Ovary (tissue), 7 donors: ENCODE measurements at regions not wholly inside any gene's neighbourhood (a gene's known extent, or its start where the extent isn't known, plus 50 kb on each side); places are given as distances from the start of the nearest gene placed in this dataset.

ENCODE experiments used
- DNase-seq, 5 donors: peaks; one replicate each; pipeline ENCODE4 v3.0.0-alpha.2; 2019 to 2020
- H3K27ac ChIP-seq, 2 donors: fragments of 200-600 bp; one replicate each; pipeline versions ENCODE4 v1.5.1 to v1.8.0; 2019 to 2022
- H3K27me3 ChIP-seq: fragments of 200-600 bp; one replicate; pipeline ENCODE4 v1.8.0; 2022
- H3K36me3 ChIP-seq: fragments of 200-600 bp; sonication (generic); one replicate; pipeline ENCODE4 v1.5.1; 2019
- H3K4me1 ChIP-seq: one replicate; pipeline ENCODE4 v1.8.1; 2013; ENCODE audit warnings: mild to moderate bottlenecking, moderate library complexity; ENCODE audit not compliant: insufficient read depth
- H3K4me3 ChIP-seq: fragments of 200-600 bp; sonication (generic); one replicate; pipeline ENCODE4 v1.5.1; 2017
- H3K9me3 ChIP-seq, 2 donors: fragments of 200-600 bp in 1 of 2; sonication (generic) in 1 of 2; one replicate each; pipeline versions ENCODE4 v1.5.1 to v1.8.1; 2013 to 2019; ENCODE audit warnings: mild to moderate bottlenecking in 1 of 2, moderate library complexity in 1 of 2
- EP300 ChIP-seq: sonication (generic); formaldehyde crosslinking; IDR thresholded peaks from one replicate; pipeline ENCODE4 v1.6.1; 2017; ENCODE audit warnings: antibody characterized with exemption
- POLR2A ChIP-seq: fragments of 450-650 bp; IDR thresholded peaks from one replicate; pipeline ENCODE4 v1.6.1; 2017; ENCODE audit warnings: antibody characterized with exemption, mild to moderate bottlenecking, moderate library complexity
- WGBS, 3 donors: extraction: QIAGEN DNeasy Blood & Tissue Kit in 1 of 3; methylation state at CpG; one replicate each; pipeline versions ENCODE4 v1.1.5 to v1.1.7; 2013 to 2017; 5-methylcytosine and 5-hydroxymethylcytosine counted together
- intact Hi-C, 4 donors: fragments of 100-400 bp; cut with DNase I; formaldehyde crosslinking; loops; one replicate each; pipeline versions ENCODE4 v1.11.0 to v1.15.1; 2022 to 2023
- TF ChIP-seq, protein P1 (sequence below), 3 donors: fragments of 450-650 bp in 2 of 3; fragments of 200-600 bp in 1 of 3; IDR thresholded peaks; one replicate each; pipeline versions ENCODE4 v1.5.1 to v1.8.0; 2016 to 2022; ENCODE audit warnings: antibody characterized with exemption in 3 of 3, mild to moderate bottlenecking in 1 of 3
- donor health status: DM: no; HTN: no; CAD: no; lungs with moderate emphysema.
- donor health status: DM: no; HTN: no; CAD: no.
- donor health status: Bipolar disorder and iron deficiency.
- donor health status: DM: no; HTN: no; CAD: no.
- donor health status: DM: yes; HTN: yes; CAD: no.

DNA sequence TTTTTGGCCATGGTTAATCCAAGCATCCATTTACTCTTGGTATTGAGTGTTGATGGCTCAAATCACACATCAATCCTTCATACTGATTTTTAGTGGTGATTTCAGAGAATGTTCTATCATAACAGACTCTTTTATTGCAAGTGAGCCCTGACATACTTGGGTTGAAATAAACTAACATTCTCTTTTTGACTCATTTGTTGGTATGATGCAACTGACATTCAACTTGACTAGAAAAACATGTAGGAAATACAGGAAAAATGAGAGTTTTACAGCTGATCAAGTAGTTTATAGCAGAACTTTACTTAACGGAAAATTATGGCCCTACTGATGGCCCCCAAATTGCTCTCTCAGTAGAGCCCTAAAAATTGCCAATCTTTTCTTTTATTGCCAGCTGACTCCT is 173.9 kb upstream of the CD96 start:
- intact Hi-C loops, result no loop called here
- Histone ChIP-seq H3K36me3 (no peaks in the 10 kb centered on the region), H3K27me3 (no peaks in the 10 kb centered on the region), H3K9me3 (no peaks in the 10 kb centered on the region), H3K27ac (no peak overlapping the region), H3K4me1 (no peaks in the 10 kb centered on the region), H3K4me3 (no peak overlapping the region)
- TF ChIP-seq, protein P1, sequence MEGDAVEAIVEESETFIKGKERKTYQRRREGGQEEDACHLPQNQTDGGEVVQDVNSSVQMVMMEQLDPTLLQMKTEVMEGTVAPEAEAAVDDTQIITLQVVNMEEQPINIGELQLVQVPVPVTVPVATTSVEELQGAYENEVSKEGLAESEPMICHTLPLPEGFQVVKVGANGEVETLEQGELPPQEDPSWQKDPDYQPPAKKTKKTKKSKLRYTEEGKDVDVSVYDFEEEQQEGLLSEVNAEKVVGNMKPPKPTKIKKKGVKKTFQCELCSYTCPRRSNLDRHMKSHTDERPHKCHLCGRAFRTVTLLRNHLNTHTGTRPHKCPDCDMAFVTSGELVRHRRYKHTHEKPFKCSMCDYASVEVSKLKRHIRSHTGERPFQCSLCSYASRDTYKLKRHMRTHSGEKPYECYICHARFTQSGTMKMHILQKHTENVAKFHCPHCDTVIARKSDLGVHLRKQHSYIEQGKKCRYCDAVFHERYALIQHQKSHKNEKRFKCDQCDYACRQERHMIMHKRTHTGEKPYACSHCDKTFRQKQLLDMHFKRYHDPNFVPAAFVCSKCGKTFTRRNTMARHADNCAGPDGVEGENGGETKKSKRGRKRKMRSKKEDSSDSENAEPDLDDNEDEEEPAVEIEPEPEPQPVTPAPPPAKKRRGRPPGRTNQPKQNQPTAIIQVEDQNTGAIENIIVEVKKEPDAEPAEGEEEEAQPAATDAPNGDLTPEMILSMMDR (IDR thresholded peaks at IDR 0.05), result no peak
- no peak for TF ChIP-seq EP300
- TF ChIP-seq POLR2A, result no peak
- DNase-seq, result no peak
- whole genome bisulfite sequencing, 3 donors, result 93 to 96% (median 96%) methylated on average over 1 of the region's 1 CpG

DNA sequence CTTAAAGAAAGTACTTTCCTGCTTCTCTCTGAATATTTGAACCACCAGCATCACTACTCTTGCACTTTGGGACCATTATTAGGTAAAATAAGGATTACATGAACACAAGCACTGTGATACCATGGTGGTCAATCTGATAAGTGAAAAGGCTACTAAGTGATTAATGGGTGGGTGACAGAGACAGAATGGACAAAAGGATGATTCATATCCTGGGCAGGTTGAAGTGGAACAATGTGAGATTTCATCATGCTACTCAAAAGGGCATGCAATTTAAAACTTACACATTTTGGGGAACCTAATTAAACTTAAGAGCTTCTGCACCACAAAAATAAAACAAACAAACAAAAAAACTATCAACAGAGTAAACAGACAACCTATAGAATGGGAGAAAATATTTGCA is 172.0 kb upstream of the CD96 start:
- Histone ChIP-seq H3K27me3 (no peaks in the 10 kb centered on the region), H3K9me3 (no peaks in the 10 kb centered on the region), H3K4me1 (no peaks in the 10 kb centered on the region), H3K4me3 (no peak overlapping the region), H3K36me3 (no peaks in the 10 kb centered on the region), H3K27ac (no peak overlapping the region)
- no peak for DNase-seq
- TF ChIP-seq POLR2A (no peak), EP300 (no peak)
- TF ChIP-seq, protein P1 (IDR thresholded peaks at IDR 0.05), result no peak
- intact Hi-C loops, result no loop called here

DNA sequence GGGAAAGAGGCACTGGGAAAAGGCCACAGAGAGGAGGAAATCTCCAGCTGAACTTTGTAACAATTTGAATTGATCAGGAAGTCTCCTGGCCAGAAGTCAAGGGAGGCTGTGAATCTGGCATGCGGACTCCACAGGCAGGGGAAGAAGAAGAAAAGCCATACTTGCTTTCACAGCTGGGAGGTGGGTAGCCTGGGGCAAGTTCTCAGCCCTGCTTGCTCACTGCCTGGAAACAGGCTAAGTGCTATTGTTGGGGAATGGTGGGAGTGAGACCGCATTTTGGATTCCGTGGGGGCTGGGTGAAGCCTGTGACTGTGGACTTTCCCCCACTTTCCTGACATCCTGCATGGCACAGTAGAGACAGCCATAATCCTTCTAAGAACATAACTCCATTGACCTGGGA is 168.8 kb upstream of the CD96 start:
- intact Hi-C loops, result no loop called here
- WGBS, 3 donors, result 93 to 98% (median 97%) methylated on average over 3 of the region's 3 CpGs
- TF ChIP-seq POLR2A (no peak), EP300 (no peak)
- TF ChIP-seq, protein P1 (IDR thresholded peaks at IDR 0.05), result no peak
- H3K4me3 ChIP-seq, result no peak overlapping the region
- H3K4me1 ChIP-seq, result no peaks in the 10 kb centered on the region
- no peaks in the 10 kb centered on the region for H3K9me3 ChIP-seq
- DNase-seq, result no peak
- H3K27me3 ChIP-seq, result no peaks in the 10 kb centered on the region
- H3K36me3 ChIP-seq, result no peaks in the 10 kb centered on the region
- H3K27ac ChIP-seq, result no peak overlapping the region

DNA sequence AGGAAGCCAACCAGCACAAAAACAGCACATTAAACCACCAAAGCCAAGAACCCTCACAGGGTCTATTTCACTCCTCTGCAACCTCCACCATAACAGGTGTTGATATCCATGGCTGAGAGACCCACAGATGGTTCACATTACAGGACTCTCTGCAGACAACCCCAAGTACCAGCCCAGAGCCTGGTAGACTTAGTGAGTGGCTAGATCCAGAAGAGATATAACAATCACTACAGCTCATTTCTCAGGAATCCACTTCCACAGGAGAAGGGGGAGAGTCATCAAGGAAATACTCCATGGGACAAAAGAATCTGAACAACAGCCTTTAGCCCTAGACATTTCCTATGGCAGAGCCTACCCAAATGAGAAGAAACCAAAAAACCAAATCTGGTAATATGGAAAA is 168.1 kb upstream of the CD96 start:
- Histone ChIP-seq H3K4me1 (no peaks in the 10 kb centered on the region), H3K27me3 (no peaks in the 10 kb centered on the region), H3K9me3 (no peaks in the 10 kb centered on the region), H3K4me3 (no peak overlapping the region), H3K36me3 (no peaks in the 10 kb centered on the region), H3K27ac (no peak overlapping the region)
- intact Hi-C loops, result no loop called here
- no peak for DNase-seq
- TF ChIP-seq, protein P1 (IDR thresholded peaks at IDR 0.05), result no peak

DNA sequence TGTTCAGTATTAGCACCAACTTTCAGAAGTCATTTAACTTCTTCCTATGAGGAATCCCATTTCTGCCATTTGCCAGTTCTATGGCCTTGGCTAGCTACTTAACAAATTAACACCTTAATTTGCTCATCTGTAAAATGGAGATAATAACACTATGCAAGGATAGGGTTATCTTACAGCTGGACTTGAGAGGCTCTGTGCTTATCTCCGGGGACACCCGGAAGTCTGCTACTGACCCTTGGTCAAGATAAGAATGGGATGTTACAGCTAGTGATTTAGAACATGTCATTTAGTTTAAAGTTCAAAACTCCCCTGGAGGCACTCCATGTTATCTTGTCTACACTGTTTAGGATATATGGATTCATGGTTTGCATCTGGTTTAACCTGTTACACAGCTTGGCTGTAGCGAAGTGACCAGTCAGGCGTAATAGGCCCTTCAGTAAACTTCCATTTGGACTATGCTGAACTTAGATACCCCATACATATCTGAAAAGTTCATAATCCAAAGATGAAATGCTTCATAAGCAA is 156.0 kb upstream of the CD96 start:
- Histone ChIP-seq H3K27ac (no peak overlapping the region), H3K36me3 (no peaks in the 10 kb centered on the region), H3K4me1 (no peaks in the 10 kb centered on the region), H3K27me3 (no peaks in the 10 kb centered on the region), H3K9me3 (peaks cover 0 to 4% of the 10 kb centered on the region in 2 donors), H3K4me3 (no peak overlapping the region)
- DNase-seq, result no peak
- 47 to 68% (median 59%) methylated on average over 4 of the region's 4 CpGs for WGBS, 3 donors
- TF ChIP-seq, protein P1 (IDR thresholded peaks at IDR 0.05), result no peak
- TF ChIP-seq POLR2A, result no peak
- TF ChIP-seq EP300, result no peak
- intact Hi-C loops, result no loop called here
